Activated naive CD4-positive, alpha-beta T cell treated with anti-CD3 and anti-CD28 coated beads, Interleukin-2, amount 50 U/mL, for 24 hours (primary cell): ENCODE measurements at regions not wholly inside any gene's neighbourhood (a gene's known extent, or its start where the extent isn't known, plus 50 kb on each side); places are given as distances from the start of the nearest gene placed in this dataset.
A peak's percentile ranks its signal among the peaks of the same experiment; 100 is the strongest.
"Not testable (repeated sequence)": the region's sequence is repeated elsewhere in the genome, so short reads cannot be mapped to it uniquely, and the experiment has no call there.

Source experiments
- H3K27ac Mint-ChIP-seq: one replicate; pipeline ENCODE4 v1.8.0; 2021; ENCODE audit warnings: mild to moderate bottlenecking, mixed read lengths
- H3K27me3 Mint-ChIP-seq: one replicate; pipeline ENCODE4 v1.8.0; 2021; ENCODE audit warnings: mixed read lengths
- H3K36me3 Mint-ChIP-seq: one replicate; pipeline ENCODE4 v1.8.0; 2021; ENCODE audit warnings: mixed read lengths
- H3K4me1 Mint-ChIP-seq: one replicate; pipeline ENCODE4 v1.8.0; 2021; ENCODE audit warnings: mixed read lengths
- H3K4me3 Mint-ChIP-seq: one replicate; pipeline ENCODE4 v1.8.0; 2021; ENCODE audit warnings: mild to moderate bottlenecking, mixed read lengths
- H3K9me3 Mint-ChIP-seq: one replicate; pipeline ENCODE4 v1.8.0; 2021; ENCODE audit warnings: mixed read lengths

GRCh38 chr15:22259881-22260421 is 179.6 kb downstream of the OR4M2 start:
- H3K27ac Mint-ChIP-seq, result no peak overlapping the region
- peaks cover 15% of the 10 kb centered on the region for H3K27me3 Mint-ChIP-seq
- H3K4me3 Mint-ChIP-seq, result peak overlapping the region; percentile 23
- no peaks in the 10 kb centered on the region for H3K36me3 Mint-ChIP-seq
- no peaks in the 10 kb centered on the region for H3K9me3 Mint-ChIP-seq
- H3K4me1 Mint-ChIP-seq, result peaks cover 24% of the 10 kb centered on the region

- H3K27ac Mint-ChIP-seq, result no peak overlapping the region
- peaks cover 22% of the 10 kb centered on the region for H3K4me1 Mint-ChIP-seq
- no peaks in the 10 kb centered on the region for H3K9me3 Mint-ChIP-seq
- H3K4me3 Mint-ChIP-seq, result no peak overlapping the region
- H3K27me3 Mint-ChIP-seq, result peaks cover 5% of the 10 kb centered on the region
- no peaks in the 10 kb centered on the region for H3K36me3 Mint-ChIP-seq
Observed at GRCh38 chr15:22262613-22263020, 182.3 kb downstream of the OR4M2 start.

DNA sequence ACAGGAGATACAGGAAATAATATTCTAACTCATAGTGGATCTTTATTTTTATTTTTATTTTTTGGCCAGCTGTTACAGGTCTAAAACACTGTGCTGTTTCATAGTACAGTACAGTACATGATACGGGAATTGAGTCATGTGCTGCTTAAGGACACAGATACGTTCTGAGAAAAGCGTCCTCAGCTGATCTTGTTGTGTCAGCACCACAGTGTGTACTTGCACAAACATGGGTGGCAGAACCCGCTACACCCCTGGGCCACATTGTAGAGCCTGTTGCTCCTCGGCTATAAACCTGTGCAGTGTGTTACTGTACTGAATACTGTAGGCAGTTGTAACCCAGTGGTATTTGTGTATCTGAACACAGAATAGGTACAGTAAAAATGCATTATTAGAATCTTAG is 183.4 kb downstream of the OR4M2 start:
- Mint-ChIP-seq H3K4me3 (no peak overlapping the region), H3K4me1 (peaks cover 22% of the 10 kb centered on the region), H3K27ac (no peak overlapping the region), H3K9me3 (no peaks in the 10 kb centered on the region), H3K36me3 (no peaks in the 10 kb centered on the region), H3K27me3 (peaks cover 5% of the 10 kb centered on the region)

DNA sequence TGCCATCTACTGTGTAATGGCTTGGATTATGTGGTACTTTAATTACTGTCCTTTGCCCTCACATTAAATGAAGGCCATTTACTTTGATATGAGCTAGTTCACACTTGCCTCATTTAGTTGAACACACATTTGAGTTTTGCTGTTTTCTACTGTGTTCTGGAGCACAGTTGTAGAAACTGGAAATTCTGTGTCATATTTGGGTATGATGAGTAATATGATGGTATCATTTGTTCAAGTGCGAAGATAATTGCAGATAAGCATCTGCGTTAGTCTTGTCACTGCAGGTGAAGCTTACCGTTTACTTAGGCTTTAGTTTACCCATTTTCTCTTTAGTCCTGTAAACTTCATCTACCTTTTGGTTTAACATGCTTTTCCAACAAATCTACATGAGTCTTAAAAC is 183.9 kb downstream of the OR4M2 start:
- H3K4me3 Mint-ChIP-seq, H3K27ac Mint-ChIP-seq, H3K9me3 Mint-ChIP-seq, H3K27me3 Mint-ChIP-seq, H3K36me3 Mint-ChIP-seq: not testable (repeated sequence)
- H3K4me1 Mint-ChIP-seq, result peaks cover 22% of the 10 kb centered on the region

DNA sequence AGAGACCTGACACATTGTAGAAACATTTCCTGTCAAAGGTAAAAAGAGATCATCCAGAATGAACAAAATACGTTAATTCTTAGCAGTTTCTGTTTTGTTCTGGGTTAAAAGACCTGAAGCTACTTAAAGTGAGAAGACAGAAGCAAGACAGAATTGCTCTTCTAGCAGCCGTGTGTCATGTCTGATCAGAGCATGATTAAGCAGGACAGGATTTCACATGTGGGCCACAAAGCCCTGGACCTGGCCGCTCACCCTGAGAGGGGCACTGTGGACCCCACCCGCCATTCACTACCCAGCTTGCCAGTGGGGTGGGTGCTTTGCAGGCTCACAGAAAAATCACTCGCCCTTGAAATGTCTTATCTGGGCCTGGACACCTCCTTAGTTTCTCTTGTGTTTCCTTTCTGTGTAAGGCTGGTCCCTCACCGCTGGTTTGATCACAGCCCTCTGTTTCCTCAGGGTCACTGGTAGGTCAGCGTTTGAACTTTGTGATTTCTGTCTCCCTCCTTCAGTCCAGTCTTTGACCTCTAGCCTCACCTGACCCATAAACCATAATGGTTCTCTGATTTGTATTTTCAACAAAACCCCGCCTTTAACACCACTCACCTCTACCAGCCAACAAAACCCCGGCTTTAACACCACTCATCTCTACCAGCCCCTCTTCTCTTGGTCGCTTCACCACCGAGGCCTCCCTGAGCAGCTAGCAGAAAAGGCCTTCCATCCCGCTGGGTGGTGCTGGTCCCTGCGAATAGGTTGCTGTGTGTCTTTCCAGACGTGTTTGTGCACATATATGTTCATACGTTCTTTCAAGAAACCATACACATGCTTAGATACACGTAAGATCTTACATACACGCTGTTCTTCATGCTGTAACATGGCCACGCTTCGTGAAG is 185.0 kb downstream of the OR4M2 start:
- Mint-ChIP-seq H3K27me3 (peaks cover 5% of the 10 kb centered on the region), H3K36me3 (no peaks in the 10 kb centered on the region), H3K4me3 (no peak overlapping the region), H3K27ac (no peak overlapping the region), H3K4me1 (peaks cover 12% of the 10 kb centered on the region), H3K9me3 (no peaks in the 10 kb centered on the region)

GRCh38 chr15:22265970-22266369 is 185.6 kb downstream of the OR4M2 start:
- Mint-ChIP-seq H3K27ac (no peak overlapping the region), H3K9me3 (no peaks in the 10 kb centered on the region)

DNA sequence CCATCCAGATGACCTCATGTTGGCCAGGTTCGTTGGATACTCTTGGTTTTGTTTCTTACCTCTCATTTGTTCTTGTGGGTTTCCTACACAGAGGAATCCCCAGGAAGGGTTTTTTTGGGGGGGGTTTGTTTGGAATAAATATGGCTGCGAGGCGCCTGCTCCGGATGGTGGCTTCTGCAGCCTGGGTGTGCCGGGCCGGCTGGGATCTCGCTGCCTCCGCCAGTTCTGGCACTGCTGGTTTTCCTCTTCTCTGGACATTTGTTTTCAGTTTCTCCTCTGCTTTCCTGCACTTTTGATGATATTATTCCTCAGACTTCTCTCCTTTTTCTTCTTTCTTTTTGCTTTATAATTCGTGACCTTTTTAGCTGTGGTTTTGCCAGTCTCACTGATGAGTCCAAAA is 187.4 kb downstream of the OR4M2 start:
- no peak overlapping the region for H3K4me3 Mint-ChIP-seq
- no peaks in the 10 kb centered on the region for H3K4me1 Mint-ChIP-seq
- peaks cover 3% of the 10 kb centered on the region for H3K27me3 Mint-ChIP-seq
- no peak overlapping the region for H3K27ac Mint-ChIP-seq
- H3K9me3 Mint-ChIP-seq, result no peaks in the 10 kb centered on the region
- no peaks in the 10 kb centered on the region for H3K36me3 Mint-ChIP-seq

More at GRCh38 chr15:22265970-22266369, 185.6 kb downstream of the OR4M2 start:
- Mint-ChIP-seq H3K36me3 (no peaks in the 10 kb centered on the region), H3K4me3 (no peak overlapping the region), H3K27me3 (peaks cover 6% of the 10 kb centered on the region), H3K4me1 (peaks cover 5% of the 10 kb centered on the region)

DNA sequence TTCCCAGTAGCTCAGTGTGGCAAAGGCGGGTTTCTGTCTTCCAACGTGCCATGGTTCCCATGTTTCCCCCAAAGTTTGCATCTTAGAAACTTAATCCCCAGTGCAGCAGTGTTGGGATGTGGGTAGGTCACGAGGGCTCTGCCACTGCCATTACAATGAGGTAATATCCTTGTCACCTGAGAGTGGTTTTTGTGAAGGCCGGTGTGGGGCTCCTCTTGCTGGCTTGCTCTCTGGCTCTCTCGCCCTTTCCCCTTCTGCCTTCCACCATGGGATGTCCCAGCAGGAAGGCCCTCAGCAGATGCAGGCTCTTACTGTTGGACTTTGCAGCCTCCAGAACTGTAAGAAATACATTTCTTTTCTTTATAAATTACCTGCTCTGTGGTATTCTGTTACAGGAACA is 187.9 kb downstream of the OR4M2 start:
- H3K27me3 Mint-ChIP-seq, H3K36me3 Mint-ChIP-seq: not testable (repeated sequence)

GRCh38 chr15:22268654-22269053 is 188.3 kb downstream of the OR4M2 start:
- H3K4me1 Mint-ChIP-seq, result not testable (repeated sequence)

More for the DNA sequence above, 187.9 kb downstream of the OR4M2 start:
- H3K9me3 Mint-ChIP-seq, H3K4me3 Mint-ChIP-seq, H3K27ac Mint-ChIP-seq, H3K4me1 Mint-ChIP-seq: not testable (repeated sequence)

DNA sequence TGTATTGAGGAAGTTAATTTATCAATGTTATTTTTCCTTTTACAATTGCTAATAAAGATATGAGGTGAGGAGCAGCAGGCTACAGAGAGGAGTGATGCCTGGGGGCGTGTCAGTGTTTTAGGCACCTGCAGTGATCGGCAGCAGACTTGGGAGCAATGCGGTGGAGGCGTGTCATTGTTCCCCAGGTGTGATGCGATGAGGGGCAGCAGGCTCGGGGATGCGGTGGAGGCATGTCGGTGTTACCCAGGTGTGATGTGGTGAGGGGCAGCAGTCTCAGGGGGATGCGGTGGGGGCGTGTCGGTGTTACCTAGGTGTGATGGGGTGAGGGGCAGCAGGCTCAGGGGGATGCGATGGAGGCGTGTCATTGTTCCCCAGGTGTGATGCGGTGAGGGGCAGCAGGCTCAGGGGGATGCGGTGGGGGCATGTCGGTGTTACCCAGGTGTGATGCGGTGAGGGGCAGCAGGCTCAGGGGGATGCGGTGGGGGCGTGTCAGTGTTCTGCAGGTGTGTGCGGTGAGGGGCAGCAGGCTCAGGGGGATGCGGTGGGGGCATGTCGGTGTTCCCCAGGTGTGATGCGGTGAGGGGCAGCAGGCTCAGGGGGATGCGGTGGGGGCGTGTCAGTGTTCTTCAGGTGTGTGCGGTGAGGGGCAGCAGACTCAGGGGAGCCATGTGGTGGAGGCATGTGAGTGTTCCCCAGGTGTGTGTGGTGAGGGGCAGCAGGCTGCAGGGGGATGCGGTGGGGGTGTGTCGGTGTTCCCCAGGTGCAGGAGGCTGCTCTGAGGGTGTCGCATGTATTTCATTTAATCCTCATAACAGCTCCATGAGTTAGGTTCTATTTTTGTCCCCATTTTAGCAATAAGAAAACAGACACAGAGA is 186.2 kb upstream of the GOLGA6L22 start:
- not testable (repeated sequence) for H3K36me3 Mint-ChIP-seq, H3K4me1 Mint-ChIP-seq, H3K9me3 Mint-ChIP-seq, H3K27me3 Mint-ChIP-seq, H3K4me3 Mint-ChIP-seq, H3K27ac Mint-ChIP-seq

More at GRCh38 chr15:22268654-22269053, 188.3 kb downstream of the OR4M2 start:
- not testable (repeated sequence) for H3K27me3 Mint-ChIP-seq, H3K27ac Mint-ChIP-seq, H3K9me3 Mint-ChIP-seq, H3K4me3 Mint-ChIP-seq, H3K36me3 Mint-ChIP-seq

DNA sequence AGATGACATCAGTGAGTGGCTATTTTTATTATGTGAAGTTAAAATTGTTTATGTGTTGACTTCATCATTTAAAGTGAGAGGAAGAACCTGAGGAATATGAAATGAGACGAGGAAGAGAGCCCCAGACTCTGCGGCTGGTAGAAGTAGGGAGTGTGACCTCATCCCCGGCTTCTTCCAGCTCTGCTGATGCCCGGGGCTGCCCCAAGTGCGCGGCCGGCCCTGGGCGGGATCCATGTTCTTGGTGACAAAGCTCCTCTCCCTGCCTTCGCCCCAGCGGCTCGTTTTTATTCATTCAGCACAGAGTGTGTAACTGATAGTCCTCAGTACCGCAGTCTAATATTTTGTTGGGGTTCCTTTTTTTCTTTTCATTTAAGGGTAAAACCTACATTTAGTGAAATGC is 185.5 kb upstream of the GOLGA6L22 start:
- not testable (repeated sequence) for H3K27ac Mint-ChIP-seq, H3K4me1 Mint-ChIP-seq, H3K36me3 Mint-ChIP-seq, H3K4me3 Mint-ChIP-seq, H3K9me3 Mint-ChIP-seq, H3K27me3 Mint-ChIP-seq

GRCh38 chr15:22274376-22274775 is 184.3 kb upstream of the GOLGA6L22 start:
- H3K4me3 Mint-ChIP-seq, H3K27me3 Mint-ChIP-seq, H3K9me3 Mint-ChIP-seq, H3K27ac Mint-ChIP-seq, H3K4me1 Mint-ChIP-seq, H3K36me3 Mint-ChIP-seq: not testable (repeated sequence)

DNA sequence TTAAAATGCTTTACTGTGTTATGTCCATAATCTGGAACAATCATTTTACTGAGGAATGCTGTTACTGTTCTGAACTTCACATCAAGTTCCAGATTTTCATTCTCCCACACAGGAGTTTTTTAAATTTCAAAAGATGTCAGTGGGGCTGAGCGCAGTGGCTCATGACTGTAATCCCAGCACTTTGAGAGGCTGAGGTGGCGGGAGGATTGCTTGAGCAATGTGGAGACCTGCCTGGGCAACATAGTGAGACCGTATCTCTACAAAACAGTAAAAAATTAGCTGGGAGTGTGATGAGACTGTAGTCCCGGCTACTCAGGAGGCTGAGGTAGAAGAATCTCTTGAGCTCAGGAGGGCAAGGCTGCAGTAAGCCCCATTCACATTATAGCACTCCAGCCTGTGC is 177.9 kb upstream of the GOLGA6L22 start:
- H3K36me3 Mint-ChIP-seq, H3K9me3 Mint-ChIP-seq, H3K27ac Mint-ChIP-seq, H3K4me1 Mint-ChIP-seq, H3K27me3 Mint-ChIP-seq, H3K4me3 Mint-ChIP-seq: not testable (repeated sequence)

- not testable (repeated sequence) for H3K27me3 Mint-ChIP-seq, H3K4me3 Mint-ChIP-seq, H3K36me3 Mint-ChIP-seq, H3K4me1 Mint-ChIP-seq, H3K9me3 Mint-ChIP-seq, H3K27ac Mint-ChIP-seq
Observed at GRCh38 chr15:22282794-22283533, 175.7 kb upstream of the GOLGA6L22 start.

DNA sequence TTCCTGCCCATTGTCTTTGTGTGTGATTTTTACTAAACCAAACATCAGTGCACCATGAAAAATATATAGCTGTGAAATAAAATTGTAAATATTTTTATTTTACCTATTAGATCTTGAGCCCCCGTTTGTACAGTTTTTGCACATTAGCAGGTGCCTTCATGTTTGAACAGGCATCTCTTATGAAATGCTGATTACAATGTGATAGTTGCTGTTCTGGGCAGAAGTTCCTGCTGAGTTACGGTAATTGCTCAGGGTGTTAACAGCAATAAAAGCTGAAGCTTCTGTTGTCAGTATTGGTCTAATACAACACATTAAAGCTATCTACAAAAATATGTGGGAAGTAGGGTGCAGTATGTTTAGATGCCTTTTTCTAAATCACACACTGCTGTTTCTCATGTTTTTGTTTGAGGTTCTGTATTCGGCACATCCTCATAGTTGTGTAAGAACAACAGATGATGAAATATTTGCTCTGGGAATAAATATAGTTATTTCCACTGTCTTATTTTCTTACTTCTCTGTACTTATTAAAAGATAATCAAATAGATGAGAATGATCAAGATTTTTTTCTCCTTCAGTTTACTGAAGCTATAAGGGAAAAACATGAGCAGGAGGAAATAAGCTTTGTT is 173.8 kb upstream of the GOLGA6L22 start:
- H3K27ac Mint-ChIP-seq, H3K27me3 Mint-ChIP-seq, H3K36me3 Mint-ChIP-seq, H3K4me3 Mint-ChIP-seq, H3K9me3 Mint-ChIP-seq, H3K4me1 Mint-ChIP-seq: not testable (repeated sequence)
